ENCODE measurements at regions not wholly inside any gene's neighbourhood (a gene's known extent, or its start where the extent isn't known, plus 50 kb on each side); places are given as distances from the start of the nearest gene placed in this dataset.

GRCh38 chr11:122341477-122341876, 225.5 kb upstream of the BLID start:
- TF ChIP-seq EZH2 (IDR thresholded peaks at IDR 0.05) (no peak), CTCF (IDR thresholded peaks at IDR 0.05) (no peak)
